ENCODE measurements at regions not wholly inside any gene's neighbourhood (a gene's known extent, or its start where the extent isn't known, plus 50 kb on each side); places are given as distances from the start of the nearest gene placed in this dataset.

DNA sequence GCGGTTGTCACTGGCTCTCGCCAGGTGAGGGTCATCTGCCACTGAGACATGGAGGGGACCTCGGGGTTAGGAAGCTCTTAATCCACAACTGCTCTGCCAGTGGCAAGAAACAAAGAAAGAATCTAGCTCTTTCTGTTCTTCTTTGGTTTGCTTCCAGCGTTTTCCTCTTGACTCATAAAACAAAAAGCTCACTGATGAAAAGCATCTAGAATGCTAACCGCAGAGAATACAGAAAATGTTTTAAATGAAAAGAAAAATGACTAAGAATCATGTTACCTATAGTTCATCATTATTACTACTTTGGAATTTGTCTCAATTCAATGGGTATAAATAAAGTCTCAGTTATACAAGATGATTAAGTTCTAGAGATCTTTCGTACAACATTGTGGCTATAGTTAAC is 274.8 kb upstream of the TENM3 start:
- Histone ChIP-seq H3K4me2 (no peak overlapping the region), H3K9ac (no peak overlapping the region), H2AFZ (ENCODE audit: low read depth) (no peak overlapping the region), H3K36me3 (ENCODE audit: insufficient read depth) (no peaks in the 10 kb centered on the region), H3K79me2 (ENCODE audit: insufficient read depth, low read depth) (no peaks in the 10 kb centered on the region), H4K20me1 (ENCODE audit: insufficient read depth) (no peaks in the 10 kb centered on the region), H3K4me1 (ENCODE audit: low read depth, poor library complexity, severe bottlenecking) (peaks cover 49% of the 10 kb centered on the region), H3K27ac (no peak overlapping the region), H3K4me3 (IDR thresholded peaks at IDR 0.05; ENCODE audit: insufficient read depth, low read depth, low read length) (no peak overlapping the region), H3K27me3 (ENCODE audit: insufficient read depth, low read depth) (no peaks in the 10 kb centered on the region)
- TF ChIP-seq, protein P1, sequence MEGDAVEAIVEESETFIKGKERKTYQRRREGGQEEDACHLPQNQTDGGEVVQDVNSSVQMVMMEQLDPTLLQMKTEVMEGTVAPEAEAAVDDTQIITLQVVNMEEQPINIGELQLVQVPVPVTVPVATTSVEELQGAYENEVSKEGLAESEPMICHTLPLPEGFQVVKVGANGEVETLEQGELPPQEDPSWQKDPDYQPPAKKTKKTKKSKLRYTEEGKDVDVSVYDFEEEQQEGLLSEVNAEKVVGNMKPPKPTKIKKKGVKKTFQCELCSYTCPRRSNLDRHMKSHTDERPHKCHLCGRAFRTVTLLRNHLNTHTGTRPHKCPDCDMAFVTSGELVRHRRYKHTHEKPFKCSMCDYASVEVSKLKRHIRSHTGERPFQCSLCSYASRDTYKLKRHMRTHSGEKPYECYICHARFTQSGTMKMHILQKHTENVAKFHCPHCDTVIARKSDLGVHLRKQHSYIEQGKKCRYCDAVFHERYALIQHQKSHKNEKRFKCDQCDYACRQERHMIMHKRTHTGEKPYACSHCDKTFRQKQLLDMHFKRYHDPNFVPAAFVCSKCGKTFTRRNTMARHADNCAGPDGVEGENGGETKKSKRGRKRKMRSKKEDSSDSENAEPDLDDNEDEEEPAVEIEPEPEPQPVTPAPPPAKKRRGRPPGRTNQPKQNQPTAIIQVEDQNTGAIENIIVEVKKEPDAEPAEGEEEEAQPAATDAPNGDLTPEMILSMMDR (conservative IDR thresholded peaks at IDR 0.05; ENCODE audit: low read depth, low read length): no peak

DNA sequence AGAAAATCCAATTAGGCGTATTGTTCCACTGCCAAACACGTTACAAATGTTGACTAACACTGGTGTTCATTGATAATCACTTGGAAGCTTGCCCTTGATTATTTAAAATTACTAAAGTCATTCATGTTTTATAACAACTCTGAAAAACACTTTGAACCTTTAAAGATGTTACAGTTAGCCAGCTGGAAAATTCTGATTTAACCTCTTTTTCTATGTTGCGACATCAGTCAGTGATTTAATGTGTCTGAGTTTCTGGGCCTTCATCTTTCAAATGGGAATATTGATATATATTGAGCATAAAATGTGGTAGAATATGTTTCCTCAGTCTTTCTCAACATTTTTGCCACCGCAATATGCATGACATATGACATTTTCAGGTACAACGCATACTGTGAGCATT is 274.1 kb upstream of the TENM3 start:
- H2AFZ ChIP-seq (ENCODE audit: low read depth): no peak overlapping the region
- H3K9ac ChIP-seq: no peak overlapping the region
- H3K4me3 ChIP-seq (IDR thresholded peaks at IDR 0.05; ENCODE audit: insufficient read depth, low read depth, low read length): no peak overlapping the region
- no peaks in the 10 kb centered on the region for H4K20me1 ChIP-seq (ENCODE audit: insufficient read depth)
- H3K4me1 ChIP-seq (ENCODE audit: low read depth, poor library complexity, severe bottlenecking): peaks cover 49% of the 10 kb centered on the region
- no peaks in the 10 kb centered on the region for H3K79me2 ChIP-seq (ENCODE audit: insufficient read depth, low read depth)
- H3K27ac ChIP-seq: no peak overlapping the region
- no peaks in the 10 kb centered on the region for H3K27me3 ChIP-seq (ENCODE audit: insufficient read depth, low read depth)
- H3K4me2 ChIP-seq: no peak overlapping the region
- TF ChIP-seq, protein P1 (conservative IDR thresholded peaks at IDR 0.05; ENCODE audit: low read depth, low read length): no peak
- H3K36me3 ChIP-seq (ENCODE audit: insufficient read depth): no peaks in the 10 kb centered on the region

DNA sequence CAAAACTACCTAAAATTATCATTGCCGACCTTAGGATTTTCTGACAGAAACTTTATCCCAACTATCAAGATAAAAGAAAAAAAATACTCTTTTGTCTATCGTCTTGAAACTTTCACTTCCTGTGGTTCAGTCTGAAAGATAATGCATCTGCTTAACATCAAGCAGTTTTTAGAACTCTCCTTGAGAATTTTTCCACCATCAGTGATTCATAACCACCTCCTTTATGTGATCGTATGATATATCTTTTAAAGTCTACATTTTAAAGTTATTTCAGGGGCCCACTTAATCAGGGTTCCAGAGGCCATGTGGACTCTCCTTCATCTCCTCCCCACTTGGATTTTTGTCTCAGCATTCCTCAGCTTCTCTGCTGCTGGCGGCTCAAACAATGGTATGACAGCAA is 272.8 kb upstream of the TENM3 start:
- no peak overlapping the region for H3K27ac ChIP-seq
- H3K79me2 ChIP-seq (ENCODE audit: insufficient read depth, low read depth): no peaks in the 10 kb centered on the region
- TF ChIP-seq, protein P1 (conservative IDR thresholded peaks at IDR 0.05; ENCODE audit: low read depth, low read length): no peak
- no peaks in the 10 kb centered on the region for H3K27me3 ChIP-seq (ENCODE audit: insufficient read depth, low read depth)
- no peaks in the 10 kb centered on the region for H4K20me1 ChIP-seq (ENCODE audit: insufficient read depth)
- H3K36me3 ChIP-seq (ENCODE audit: insufficient read depth): no peaks in the 10 kb centered on the region
- peak overlapping the region; percentile 26; the same call in 1 of the 2 replicates for H2AFZ ChIP-seq (ENCODE audit: low read depth)
- H3K4me3 ChIP-seq (IDR thresholded peaks at IDR 0.05; ENCODE audit: insufficient read depth, low read depth, low read length): no peak overlapping the region
- H3K4me1 ChIP-seq (ENCODE audit: low read depth, poor library complexity, severe bottlenecking): peaks cover 45% of the 10 kb centered on the region
- H3K4me2 ChIP-seq: peak overlapping the region; percentile 64
- H3K9ac ChIP-seq: no peak overlapping the region

DNA sequence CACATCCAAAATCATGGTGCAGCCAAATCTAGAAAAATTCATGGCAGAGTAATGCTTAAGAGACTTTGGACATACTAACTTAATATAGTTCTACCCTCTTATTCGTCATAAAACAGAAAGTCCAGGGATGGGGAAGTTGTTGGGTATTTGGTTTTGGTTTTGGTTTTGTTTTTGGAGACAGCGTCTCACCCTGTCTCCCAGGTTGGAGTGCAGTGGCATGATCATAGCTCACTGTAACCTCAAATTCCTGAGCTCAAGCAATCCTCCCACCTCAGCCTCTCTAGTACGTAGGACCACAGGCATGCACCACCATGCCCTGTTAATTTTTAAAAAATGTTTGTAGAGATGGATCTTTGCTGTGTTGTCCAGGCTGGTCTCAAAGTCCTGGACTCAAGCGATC is 271.8 kb upstream of the TENM3 start:
- H3K27ac ChIP-seq: no peak overlapping the region
- peaks cover 34% of the 10 kb centered on the region for H3K4me1 ChIP-seq (ENCODE audit: low read depth, poor library complexity, severe bottlenecking)
- peak overlapping the region; percentile 64 for H3K4me2 ChIP-seq
- no peak overlapping the region for H3K4me3 ChIP-seq (IDR thresholded peaks at IDR 0.05; ENCODE audit: insufficient read depth, low read depth, low read length)
- peak overlapping the region; percentile 26 for H2AFZ ChIP-seq (ENCODE audit: low read depth)
- H3K79me2 ChIP-seq (ENCODE audit: insufficient read depth, low read depth): no peaks in the 10 kb centered on the region
- no peaks in the 10 kb centered on the region for H3K36me3 ChIP-seq (ENCODE audit: insufficient read depth)
- no peaks in the 10 kb centered on the region for H3K27me3 ChIP-seq (ENCODE audit: insufficient read depth, low read depth)
- H4K20me1 ChIP-seq (ENCODE audit: insufficient read depth): no peaks in the 10 kb centered on the region
- TF ChIP-seq, protein P1 (conservative IDR thresholded peaks at IDR 0.05; ENCODE audit: low read depth, low read length): no peak
- no peak overlapping the region for H3K9ac ChIP-seq

All from KMS-11 (cell line).